HG03354 (cell line): ENCODE measurements at regions not wholly inside any gene's neighbourhood (a gene's known extent, or its start where the extent isn't known, plus 50 kb on each side); places are given as distances from the start of the nearest gene placed in this dataset.

Source experiments
- ATAC-seq: cut with Tn5 transposase; IDR thresholded peaks from one replicate; pipeline ENCODE4 v1.9.1; 2021; ENCODE audit warnings: mild to moderate bottlenecking; ENCODE audit not compliant: unreplicated experiment, poor library complexity, severe bottlenecking

- no peak for ATAC-seq
These were observed 520.5 kb downstream of the TDRD15 start for GRCh38 chr2:21644266-21644665.

- ATAC-seq = no peak
These were observed 522.6 kb downstream of the TDRD15 start for GRCh38 chr2:21646345-21646744.

GRCh38 chr2:21650569-21650968 lies 526.8 kb downstream of the TDRD15 start:
- no peak for ATAC-seq

- ATAC-seq = no peak
These were observed 531.4 kb downstream of the TDRD15 start for GRCh38 chr2:21655136-21655535.

- ATAC-seq = no peak
These were observed 532.7 kb downstream of the TDRD15 start for GRCh38 chr2:21656330-21657075.

GRCh38 chr2:21657445-21657844 lies 533.7 kb downstream of the TDRD15 start:
- no peak for ATAC-seq

GRCh38 chr2:21658269-21658668 lies 534.5 kb downstream of the TDRD15 start:
- ATAC-seq = no peak

GRCh38 chr2:21658907-21659477 lies 535.2 kb downstream of the TDRD15 start:
- ATAC-seq = no peak

GRCh38 chr2:21664083-21664482 lies 540.3 kb downstream of the TDRD15 start:
- no peak for ATAC-seq

GRCh38 chr2:21667638-21668037 lies 543.9 kb downstream of the TDRD15 start:
- no peak for ATAC-seq

- no peak for ATAC-seq
These were observed 544.4 kb downstream of the TDRD15 start for GRCh38 chr2:21668078-21668710.

- ATAC-seq = no peak
These were observed 552.3 kb downstream of the TDRD15 start for GRCh38 chr2:21676041-21676440.

GRCh38 chr2:21676676-21677075 lies 552.9 kb downstream of the TDRD15 start:
- no peak for ATAC-seq

- no peak for ATAC-seq
These were observed 560.1 kb downstream of the TDRD15 start for GRCh38 chr2:21683838-21684237.

- no peak for ATAC-seq
These were observed 563.8 kb downstream of the TDRD15 start for GRCh38 chr2:21687589-21687988.

- ATAC-seq = no peak
These were observed 566.2 kb downstream of the TDRD15 start for GRCh38 chr2:21690005-21690404.

- no peak for ATAC-seq
These were observed 569.3 kb downstream of the TDRD15 start for GRCh38 chr2:21693081-21693480.

- no peak for ATAC-seq
These were observed 570.5 kb downstream of the TDRD15 start for GRCh38 chr2:21694079-21694878.

GRCh38 chr2:21696900-21697299 lies 573.1 kb downstream of the TDRD15 start:
- ATAC-seq = no peak

GRCh38 chr2:21700644-21701043 lies 576.9 kb downstream of the TDRD15 start:
- no peak for ATAC-seq
